SU-DHL-6 (cell line): ENCODE measurements at regions not wholly inside any gene's neighbourhood (a gene's known extent, or its start where the extent isn't known, plus 50 kb on each side); places are given as distances from the start of the nearest gene placed in this dataset.
"Not testable (repeated sequence)": the region's sequence is repeated elsewhere in the genome, so short reads cannot be mapped to it uniquely, and the experiment has no call there.

Experiments used
- H2AFZ ChIP-seq: fragments of 200-600 bp; sonication (generic); 2 replicates; pipeline ENCODE4 v1.6.1; 2014; ENCODE audit warnings: low read depth, mild to moderate bottlenecking, moderate library complexity, mixed read lengths, antibody characterized with exemption, low read length; ENCODE audit not compliant: severe bottlenecking
- H3F3A ChIP-seq: fragments of 200-600 bp; shearing (Covaris generic); 2 replicates; pipeline ENCODE4 v1.6.0; 2016; ENCODE audit warnings: antibody characterized with exemption, mild to moderate bottlenecking; ENCODE audit not compliant: insufficient read depth
- H3K27ac ChIP-seq: fragments of 200-600 bp; sonication (generic); 2 replicates; pipeline ENCODE4 v1.5.1; 2016; ENCODE audit warnings: low read depth, mild to moderate bottlenecking, low read length, moderate library complexity, mixed read lengths
- H3K27me3 ChIP-seq: fragments of 200-600 bp; sonication (generic), shearing (Covaris generic); 2 replicates; pipeline ENCODE4 v1.6.0; 2014; ENCODE audit warnings: mild to moderate bottlenecking, low read length
- H3K36me3 ChIP-seq: fragments of 200-600 bp; sonication (generic); 2 replicates; pipeline ENCODE4 v1.6.1; 2014; ENCODE audit warnings: mild to moderate bottlenecking, low read length, mixed read lengths
- H3K4me2 ChIP-seq: fragments of 300-600, 200-600 bp; shearing (Covaris generic), sonication (generic); 2 replicates; pipeline ENCODE4 v1.6.0; 2014; ENCODE audit warnings: low read length, low read depth, mild to moderate bottlenecking; ENCODE audit not compliant: poor library complexity, severe bottlenecking
- H3K4me3 ChIP-seq: fragments of 200-600 bp; sonication (generic); 2 replicates; pipeline ENCODE4 v1.5.1; 2014; ENCODE audit warnings: antibody characterized with exemption, low read length, mild to moderate bottlenecking, mixed read lengths; ENCODE audit not compliant: insufficient read depth, poor library complexity, severe bottlenecking
- H3K79me2 ChIP-seq: fragments of 200-600 bp; sonication (generic); 2 replicates; pipeline ENCODE4 v1.6.1; 2014; ENCODE audit warnings: mild to moderate bottlenecking, low read length, moderate library complexity; ENCODE audit not compliant: insufficient read depth
- H3K9ac ChIP-seq: fragments of 200-600 bp; sonication (generic); 2 replicates; pipeline ENCODE4 v1.7.0; 2014; ENCODE audit warnings: mild to moderate bottlenecking, low read length
- H3K9me2 ChIP-seq: fragments of 200-600 bp; sonication (generic); replicated peaks from 2 replicates; pipeline ENCODE4 v1.6.1; 2014; ENCODE audit warnings: low read length; ENCODE audit not compliant: insufficient read depth
- H3K9me3 ChIP-seq: fragments of 200-600 bp; sonication (generic); 2 replicates; pipeline ENCODE4 v1.6.1; 2014; ENCODE audit warnings: low read length, mixed read lengths; ENCODE audit not compliant: insufficient read depth
- H4K20me1 ChIP-seq: fragments of 200-600 bp; sonication (generic); 2 replicates; pipeline ENCODE4 v1.6.1; 2014; ENCODE audit warnings: low read depth, mild to moderate bottlenecking, antibody characterized with exemption, low read length, moderate library complexity, mixed read lengths
- CTCF ChIP-seq: fragments of 200-600 bp; sonication (generic); IDR thresholded peaks from one replicate; pipeline ENCODE4 v1.5.1; 2017; ENCODE audit warnings: antibody characterized with exemption, mild to moderate bottlenecking, low read length, moderate library complexity; ENCODE audit not compliant: insufficient read depth, poor library complexity, severe bottlenecking
- EZH2phosphoT487 ChIP-seq: fragments of 200-600 bp; sonication (generic), shearing (Covaris generic); conservative IDR thresholded peaks from 2 replicates; pipeline ENCODE4 v1.6.1; 2018; ENCODE audit warnings: mild to moderate bottlenecking, antibody characterized with exemption, low read length, moderate library complexity, mixed read lengths

DNA sequence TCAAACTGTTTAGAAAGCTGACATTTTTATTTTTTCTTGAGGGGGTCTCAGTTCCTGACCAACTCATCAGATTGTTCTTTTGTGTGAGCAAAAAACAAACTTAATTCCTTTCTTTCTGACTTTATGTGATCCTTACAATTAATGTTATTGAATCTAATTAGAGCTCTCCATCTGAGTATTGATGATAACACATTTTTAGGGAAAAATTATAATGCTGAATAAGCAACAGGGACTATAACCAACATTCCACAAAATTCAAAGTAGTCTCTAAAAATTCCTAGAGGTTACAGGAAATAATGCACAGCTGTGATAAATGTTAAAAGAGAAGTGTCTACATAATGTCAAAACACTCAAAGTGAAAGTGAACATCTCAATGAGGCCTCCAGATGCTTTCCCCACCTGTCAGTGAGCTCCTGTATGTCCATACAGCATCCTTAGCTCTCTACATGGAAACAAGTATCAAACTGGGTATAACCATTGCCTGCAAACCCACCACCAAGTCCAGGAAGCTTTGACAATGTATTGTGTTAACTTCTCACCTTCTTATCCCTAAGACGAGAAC is 786.0 kb upstream of the SLC39A10 start:
- no peak for TF ChIP-seq CTCF
- TF ChIP-seq EZH2phosphoT487 = no peak
- H3K9ac ChIP-seq = no peak overlapping the region
- H3K4me2 ChIP-seq = no peak overlapping the region
- no peaks in the 10 kb centered on the region for H4K20me1 ChIP-seq
- no peaks in the 10 kb centered on the region for H3K9me3 ChIP-seq
- no peak overlapping the region for H3K4me3 ChIP-seq
- no peak overlapping the region for H3K27ac ChIP-seq
- H3K9me2 ChIP-seq = no peaks in the 10 kb centered on the region
- no peak overlapping the region for H2AFZ ChIP-seq
- H3F3A ChIP-seq = no peaks in the 10 kb centered on the region
- no peaks in the 10 kb centered on the region for H3K27me3 ChIP-seq
- no peaks in the 10 kb centered on the region for H3K79me2 ChIP-seq
- H3K36me3 ChIP-seq = no peaks in the 10 kb centered on the region

DNA sequence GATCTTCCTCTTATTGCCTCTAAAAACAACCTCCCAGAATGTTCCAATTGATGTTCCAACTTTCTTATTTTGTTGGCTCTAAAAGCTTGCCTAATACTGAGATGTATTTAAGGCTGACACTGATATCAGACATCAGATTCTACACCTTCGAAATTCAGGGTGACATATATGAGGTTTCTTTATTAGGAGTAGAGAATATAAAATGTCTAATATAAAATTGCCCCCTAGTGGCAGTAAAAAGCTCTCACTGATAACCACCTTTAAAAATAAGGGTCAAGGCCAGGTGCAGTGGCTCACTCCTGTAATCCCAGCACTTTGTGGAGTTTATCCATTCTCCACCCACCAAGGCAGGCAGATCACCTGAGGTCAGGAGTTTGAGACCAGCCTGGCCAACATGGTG is 789.7 kb upstream of the SLC39A10 start:
- Histone ChIP-seq H3K9me2 (no peaks in the 10 kb centered on the region), H3K9ac (no peak overlapping the region), H3K4me2 (peak overlapping the region; percentile 11), H3K4me3 (no peak overlapping the region), H3F3A (no peaks in the 10 kb centered on the region), H3K36me3 (no peaks in the 10 kb centered on the region), H4K20me1 (no peaks in the 10 kb centered on the region), H3K27me3 (no peaks in the 10 kb centered on the region), H3K79me2 (no peaks in the 10 kb centered on the region), H2AFZ (peak overlapping the region; percentile 60), H3K27ac (no peak overlapping the region), H3K9me3 (no peaks in the 10 kb centered on the region)
- TF ChIP-seq EZH2phosphoT487 (no peak), CTCF (peak; percentile 49)

GRCh38 chr2:194854941-194855340 is 802.1 kb upstream of the SLC39A10 start:
- no peak overlapping the region for H3K4me3 ChIP-seq
- TF ChIP-seq CTCF = no peak
- TF ChIP-seq EZH2phosphoT487 = no peak
- H3K4me2 ChIP-seq = no peak overlapping the region
- no peaks in the 10 kb centered on the region for H3F3A ChIP-seq
- H3K79me2 ChIP-seq = no peaks in the 10 kb centered on the region
- H3K27me3 ChIP-seq = no peaks in the 10 kb centered on the region
- H3K36me3 ChIP-seq = no peaks in the 10 kb centered on the region
- no peaks in the 10 kb centered on the region; the same call in 1 of the 2 replicates for H3K9me2 ChIP-seq
- H3K9me3 ChIP-seq = no peaks in the 10 kb centered on the region
- H3K9ac ChIP-seq = no peak overlapping the region
- H4K20me1 ChIP-seq = no peaks in the 10 kb centered on the region
- no peak overlapping the region for H2AFZ ChIP-seq
- H3K27ac ChIP-seq = no peak overlapping the region

- Histone ChIP-seq H3K27me3 (no peaks in the 10 kb centered on the region), H3K36me3 (no peaks in the 10 kb centered on the region), H3K9me2 (no peaks in the 10 kb centered on the region), H3K4me2 (no peak overlapping the region), H3K4me3 (no peak overlapping the region), H3K9me3 (no peaks in the 10 kb centered on the region), H3K9ac (no peak overlapping the region), H4K20me1 (no peaks in the 10 kb centered on the region), H3K79me2 (no peaks in the 10 kb centered on the region), H2AFZ (no peak overlapping the region), H3K27ac (no peak overlapping the region), H3F3A (no peaks in the 10 kb centered on the region)
- TF ChIP-seq EZH2phosphoT487 = no peak
- TF ChIP-seq CTCF = no peak
These were observed 814.2 kb upstream of the SLC39A10 start for GRCh38 chr2:194842871-194843270.

DNA sequence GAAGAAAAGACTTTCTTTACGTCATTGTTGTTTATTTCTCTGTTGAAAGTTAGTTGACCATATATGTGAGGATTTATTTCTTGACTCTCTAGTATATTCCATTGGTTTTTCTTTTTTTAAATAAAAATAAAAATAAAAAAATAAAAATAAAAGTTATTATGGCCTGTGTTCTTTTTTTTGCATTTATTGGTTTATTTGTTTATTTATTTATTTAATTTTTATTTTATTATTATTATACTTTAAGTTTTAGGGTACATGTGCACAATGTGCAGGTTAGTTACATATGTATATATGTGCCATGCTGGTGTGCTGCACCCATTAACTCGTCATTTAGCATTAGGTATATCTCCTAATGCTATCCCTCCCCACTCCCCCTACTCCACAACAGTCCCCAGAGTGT is 822.7 kb upstream of the SLC39A10 start:
- H3K4me2 ChIP-seq, H3K9me3 ChIP-seq, H3K79me2 ChIP-seq, H3F3A ChIP-seq, H4K20me1 ChIP-seq, H2AFZ ChIP-seq, H3K27me3 ChIP-seq, H3K9ac ChIP-seq, H3K9me2 ChIP-seq, H3K27ac ChIP-seq, H3K36me3 ChIP-seq, H3K4me3 ChIP-seq: not testable (repeated sequence)
